Pulmonary artery endothelial cell (primary cell): ENCODE measurements at regions not wholly inside any gene's neighbourhood (a gene's known extent, or its start where the extent isn't known, plus 50 kb on each side); places are given as distances from the start of the nearest gene placed in this dataset.

ENCODE experiments used
- DNase-seq: peaks from one replicate; pipeline ENCODE4 v3.0.0-alpha.2; 2011; ENCODE audit warnings: low read depth, low spot score

GRCh38 chr6:163679753-163680152 is 265.2 kb downstream of the QKI start:
- DNase-seq: no peak

DNA sequence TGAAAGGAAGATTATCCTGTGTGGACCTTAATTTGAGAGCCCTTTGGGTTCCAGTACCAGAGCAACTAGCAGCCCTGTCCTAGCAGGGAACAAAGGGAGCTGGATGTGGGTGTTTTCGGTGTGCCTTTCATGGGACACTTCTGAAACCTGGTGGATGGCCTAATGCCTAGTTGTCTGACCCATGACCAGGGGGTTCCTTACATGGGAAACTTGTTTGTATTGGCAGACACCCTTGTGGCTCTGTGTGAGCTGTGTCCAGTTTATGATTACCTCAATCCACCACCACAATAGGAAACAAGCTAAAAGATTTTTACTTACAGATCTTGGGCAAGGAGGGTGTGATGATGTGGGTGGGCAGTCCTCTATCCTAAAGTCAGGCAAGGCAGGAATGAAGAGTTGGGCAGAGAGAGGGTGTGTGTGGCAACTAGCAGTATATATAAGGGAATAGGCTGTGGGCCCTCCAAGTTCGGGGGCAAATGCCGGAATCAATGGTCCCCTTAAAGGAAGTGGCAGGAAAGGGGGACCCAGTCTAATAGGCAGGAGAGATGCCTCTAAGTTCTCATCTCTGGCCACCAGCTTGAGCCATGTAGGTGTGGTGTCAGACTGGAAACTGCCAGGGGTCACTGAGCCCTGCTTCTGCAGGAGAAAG is 264.6 kb downstream of the QKI start:
- no peak for DNase-seq

GRCh38 chr6:163675611-163676010 is 261.1 kb downstream of the QKI start:
- no peak for DNase-seq

DNA sequence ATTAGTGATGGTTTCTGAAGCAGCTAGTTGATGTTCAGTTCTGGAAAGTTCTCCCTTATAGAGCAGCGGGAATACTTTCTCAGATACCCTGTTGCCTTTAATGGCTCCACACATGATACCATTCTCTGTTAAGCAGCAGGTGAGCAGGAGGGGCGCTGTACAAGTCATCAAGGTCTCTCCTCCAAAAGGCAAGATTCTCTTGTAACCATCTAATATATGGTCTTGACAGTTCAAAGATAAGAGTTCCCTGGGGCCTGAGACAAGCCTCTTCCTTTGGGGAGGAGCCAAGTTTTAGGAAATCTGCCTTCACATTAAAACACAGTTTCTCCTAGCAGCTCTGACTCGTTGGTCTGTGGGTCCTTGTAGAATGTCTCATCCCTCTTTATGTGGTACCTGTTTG is 258.2 kb downstream of the QKI start:
- DNase-seq: no peak

DNA sequence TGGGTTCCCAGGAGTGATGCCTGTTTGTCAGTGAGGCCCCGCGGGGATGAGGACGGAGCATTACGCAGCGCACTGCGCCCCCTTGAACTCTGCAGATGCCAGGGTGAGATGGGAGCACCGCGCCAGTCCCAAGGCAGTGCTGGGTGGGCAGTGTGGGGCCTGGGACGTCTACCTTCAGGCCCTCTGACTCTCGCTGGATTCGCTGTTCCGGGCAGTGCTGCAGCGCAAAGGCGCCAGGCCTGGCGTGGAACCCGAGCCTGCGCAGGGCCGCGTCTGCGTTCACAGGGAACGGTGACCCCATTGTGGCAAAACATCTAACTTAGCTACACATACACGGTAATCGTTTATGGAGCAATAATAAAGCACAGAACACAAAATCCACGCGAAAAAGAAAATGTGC is 257.3 kb downstream of the QKI start:
- DNase-seq: no peak

DNA sequence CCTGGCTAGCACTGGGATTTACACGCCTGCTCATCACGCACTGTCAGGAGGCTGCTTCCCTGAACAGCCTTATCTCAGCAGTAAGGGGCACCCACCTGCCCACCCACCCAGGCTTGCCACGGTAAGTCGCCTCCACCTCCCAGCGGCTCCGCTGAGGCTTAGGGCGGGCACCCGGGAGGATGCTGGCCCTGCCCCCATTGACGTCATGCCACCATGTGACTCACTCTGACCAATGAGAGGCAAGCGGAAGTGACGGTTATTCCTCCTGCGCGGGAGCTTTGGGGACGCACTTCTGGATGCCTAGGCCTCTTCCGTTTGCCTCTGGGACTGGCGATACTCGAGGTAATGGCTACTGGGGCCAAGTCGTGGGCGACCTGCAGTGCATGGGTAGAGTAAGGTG is 256.8 kb downstream of the QKI start:
- no peak for DNase-seq

DNA sequence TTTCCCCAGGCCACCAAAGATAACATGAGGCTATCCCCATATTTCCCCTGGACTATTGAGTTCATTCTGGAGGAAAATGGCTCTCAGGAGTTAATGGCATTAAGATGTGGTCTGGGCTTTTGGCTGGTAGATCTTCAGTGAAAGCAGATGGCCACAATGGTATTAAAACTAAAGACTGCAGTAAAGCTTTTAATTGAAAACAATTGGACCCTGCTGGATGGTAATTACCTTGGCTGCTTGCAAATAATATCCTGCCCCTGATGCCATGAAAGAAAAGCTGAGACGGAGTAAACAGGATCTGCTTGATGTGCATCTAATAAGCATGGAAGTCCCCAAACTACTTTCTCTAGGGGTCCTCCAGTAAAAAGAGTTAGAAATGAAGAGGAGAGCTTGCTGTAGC is 255.8 kb downstream of the QKI start:
- no peak for DNase-seq

DNA sequence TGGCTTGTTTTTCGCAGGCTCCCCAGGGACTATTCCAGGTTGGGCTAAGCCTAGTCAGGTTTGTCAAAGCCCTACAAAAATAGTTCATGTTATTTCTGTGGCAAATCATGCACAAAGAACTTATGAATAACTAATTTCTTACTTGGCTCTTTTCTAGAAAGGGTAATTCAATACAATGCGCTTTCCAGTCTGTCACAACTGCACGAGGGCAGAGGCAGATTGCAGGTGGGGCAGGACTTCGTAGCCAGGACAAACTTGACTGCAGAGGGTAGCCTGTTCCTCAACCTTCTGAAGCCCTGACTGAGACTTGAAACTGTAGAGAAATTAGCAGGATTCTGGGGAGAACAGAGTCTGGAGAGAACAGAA is 253.5 kb downstream of the QKI start:
- no peak for DNase-seq

DNA sequence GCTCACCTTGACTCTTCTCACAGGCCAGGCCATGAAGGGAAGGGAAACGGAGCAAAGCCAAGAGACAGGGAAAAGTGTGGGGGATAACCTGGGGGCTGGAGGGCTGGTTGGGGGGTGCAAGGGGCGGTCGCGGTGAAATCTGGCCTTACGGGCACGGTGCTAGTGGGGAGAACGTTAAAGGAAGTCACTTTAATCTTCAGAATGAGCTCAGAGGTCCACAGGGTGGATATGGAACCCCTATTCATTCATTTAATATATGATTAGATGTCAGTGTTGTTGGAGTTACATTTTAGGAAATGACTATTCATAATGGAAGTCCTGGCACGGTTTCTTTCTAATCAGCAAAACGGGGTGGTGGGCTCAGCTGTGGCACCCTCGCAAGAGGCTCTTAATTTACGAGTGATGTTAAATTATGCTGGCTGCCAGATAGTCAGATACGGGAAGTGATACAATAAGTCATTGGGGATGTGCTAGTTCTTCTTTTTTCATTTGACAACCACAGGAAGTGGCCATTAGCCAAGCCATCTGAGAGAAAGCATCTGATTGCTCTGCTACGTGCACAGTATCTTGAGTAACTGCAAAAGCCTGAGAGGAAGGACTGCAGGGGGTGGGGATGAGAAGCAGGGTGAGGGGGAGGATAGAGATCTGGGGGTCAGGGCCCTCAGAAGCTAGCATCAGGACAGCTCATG is 253.0 kb downstream of the QKI start:
- DNase-seq: no peak

DNA sequence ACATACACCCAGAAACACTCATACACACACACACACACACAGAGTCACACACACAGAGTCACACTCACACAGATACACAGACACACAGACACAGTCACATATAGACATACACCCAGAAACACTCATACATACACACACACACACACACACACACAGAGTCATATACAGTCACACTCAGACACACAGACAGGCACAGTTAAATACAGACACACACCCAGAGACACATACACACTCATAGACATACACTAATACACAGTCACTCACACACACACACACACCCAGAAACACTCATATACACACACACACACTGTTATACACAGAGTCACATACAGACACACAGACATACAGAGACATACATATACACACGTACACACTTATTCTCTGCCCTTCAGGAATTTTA is 250.9 kb downstream of the QKI start:
- no peak for DNase-seq

- no peak for DNase-seq
Observed at GRCh38 chr6:163663575-163663974, 249.1 kb downstream of the QKI start.

DNA sequence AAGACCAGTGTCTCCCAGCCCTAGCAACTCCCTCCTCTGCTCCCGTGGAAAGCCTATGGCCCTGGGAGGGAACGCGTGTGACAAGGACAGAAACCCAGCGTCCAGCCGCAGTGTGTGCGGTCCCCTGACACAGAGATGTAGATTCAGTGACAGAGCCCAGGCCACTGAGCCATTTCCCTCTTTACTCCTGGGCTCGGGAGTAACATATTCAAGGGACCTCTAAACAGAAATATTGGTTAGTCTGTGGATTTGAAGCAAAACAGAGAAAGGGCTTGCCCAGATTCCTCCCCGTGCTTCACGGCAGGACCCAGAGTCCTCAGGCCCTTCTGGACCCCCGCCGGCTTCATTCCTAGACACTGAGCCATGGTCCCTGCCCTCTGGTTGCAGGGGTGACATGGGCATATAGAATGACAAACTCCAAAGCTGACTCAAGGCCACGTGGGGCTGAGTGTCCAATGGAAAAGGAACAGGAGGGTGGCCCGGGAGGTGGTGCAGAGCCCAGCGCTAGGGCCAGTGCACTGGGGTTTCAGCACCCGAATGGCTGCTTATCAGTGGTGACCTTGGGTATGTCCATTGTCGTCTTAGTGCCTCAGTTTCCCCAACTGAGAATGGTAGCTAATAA is 248.2 kb downstream of the QKI start:
- DNase-seq: no peak

GRCh38 chr6:163661272-163661671 is 246.8 kb downstream of the QKI start:
- DNase-seq: no peak

DNA sequence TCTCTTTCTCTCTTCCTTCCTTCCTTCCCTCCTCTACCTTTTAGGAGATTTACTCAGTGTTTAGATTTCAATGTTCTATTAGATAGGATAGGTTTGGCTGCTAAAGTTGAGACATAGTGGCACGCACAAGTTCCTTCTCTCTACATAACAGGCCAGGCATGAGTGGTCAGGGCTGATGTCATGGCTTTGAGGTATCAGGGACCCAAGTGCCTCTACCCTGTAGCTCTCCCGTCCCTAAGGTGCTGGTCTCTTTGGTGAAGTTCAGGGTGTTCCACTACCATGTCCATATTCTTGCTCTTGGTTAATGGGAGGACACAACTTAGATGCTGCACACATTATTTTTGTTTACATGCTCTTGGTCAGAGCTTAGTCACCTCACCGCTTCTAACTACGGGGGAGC is 245.3 kb downstream of the QKI start:
- no peak for DNase-seq

GRCh38 chr6:163655217-163656121 is 241.0 kb downstream of the QKI start:
- no peak for DNase-seq

DNA sequence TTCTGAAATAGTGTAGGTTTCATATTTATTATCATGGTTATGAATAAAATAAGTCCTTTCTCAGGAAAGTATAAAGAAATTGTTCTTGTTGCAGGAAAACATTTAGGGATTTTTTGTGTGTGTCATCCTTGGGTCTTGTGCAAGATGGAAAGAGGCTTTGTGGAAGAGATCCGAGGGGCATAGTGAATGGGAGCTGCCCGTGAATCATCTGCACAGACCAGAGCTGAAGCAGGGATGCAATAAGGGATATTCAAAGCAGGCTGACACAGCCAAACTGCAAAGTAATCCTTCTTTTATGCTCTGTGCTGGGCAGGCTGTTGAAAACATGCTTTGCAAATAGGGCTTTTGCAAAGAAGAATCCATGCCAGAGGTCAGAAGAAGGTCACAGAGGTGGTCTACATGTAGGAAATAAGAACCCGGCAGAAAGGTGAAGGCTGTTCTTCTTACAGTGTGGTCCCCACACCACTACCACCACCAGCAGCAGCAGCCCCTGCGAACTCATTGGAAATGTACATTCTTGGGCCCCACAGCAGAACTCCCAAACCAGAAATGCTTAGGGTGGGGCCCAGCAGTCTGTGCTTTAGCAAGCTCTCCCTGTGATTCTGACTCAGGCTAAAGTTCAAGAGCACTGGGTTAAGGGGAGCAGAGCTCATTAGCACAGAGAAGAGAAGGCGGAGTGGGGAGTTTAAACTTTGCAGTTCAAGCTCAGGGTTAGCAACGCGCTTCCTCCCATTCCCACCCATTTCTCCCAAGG is 237.6 kb downstream of the QKI start:
- DNase-seq: no peak

DNA sequence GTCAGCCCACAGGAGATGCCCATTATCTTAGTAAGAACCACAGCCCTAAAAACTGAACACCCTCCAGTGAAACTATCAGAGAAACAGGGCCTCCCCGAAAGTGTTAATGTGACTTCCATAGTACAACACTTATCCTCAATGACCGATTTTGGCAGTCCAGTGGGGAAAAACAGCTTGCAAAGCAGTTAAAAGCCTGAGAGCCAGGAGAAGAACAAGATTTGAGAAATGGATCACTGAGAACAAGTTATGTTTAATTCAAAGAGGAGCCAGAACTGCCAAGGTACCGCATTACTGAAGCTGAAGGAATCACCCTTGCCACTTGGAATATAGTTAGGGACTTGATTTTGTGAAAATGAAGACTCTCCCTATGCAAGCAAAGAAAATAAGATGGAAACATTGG is 236.9 kb downstream of the QKI start:
- DNase-seq: no peak

DNA sequence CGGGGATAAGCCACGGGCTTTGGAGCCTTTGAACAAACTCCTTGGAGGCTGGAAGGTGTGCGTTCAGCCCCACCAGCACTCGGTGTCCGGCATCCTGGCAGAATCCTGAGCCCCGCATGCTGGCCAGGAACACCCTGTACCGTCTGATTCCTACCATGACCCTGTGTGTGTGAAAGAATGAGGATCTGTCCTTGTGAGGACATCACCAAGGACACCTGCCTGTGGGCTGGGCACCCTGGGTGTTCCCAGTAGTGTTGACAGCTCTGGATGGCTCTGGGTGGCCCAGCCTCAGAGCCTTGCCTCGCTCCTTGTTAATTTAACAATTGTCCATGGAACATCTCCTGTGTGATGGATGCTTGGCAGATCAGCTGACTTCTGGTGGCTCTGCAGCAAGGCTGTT is 234.3 kb downstream of the QKI start:
- DNase-seq: no peak

GRCh38 chr6:163647624-163648023 is 233.1 kb downstream of the QKI start:
- DNase-seq: no peak

GRCh38 chr6:163646866-163647265 is 232.3 kb downstream of the QKI start:
- no peak for DNase-seq

DNA sequence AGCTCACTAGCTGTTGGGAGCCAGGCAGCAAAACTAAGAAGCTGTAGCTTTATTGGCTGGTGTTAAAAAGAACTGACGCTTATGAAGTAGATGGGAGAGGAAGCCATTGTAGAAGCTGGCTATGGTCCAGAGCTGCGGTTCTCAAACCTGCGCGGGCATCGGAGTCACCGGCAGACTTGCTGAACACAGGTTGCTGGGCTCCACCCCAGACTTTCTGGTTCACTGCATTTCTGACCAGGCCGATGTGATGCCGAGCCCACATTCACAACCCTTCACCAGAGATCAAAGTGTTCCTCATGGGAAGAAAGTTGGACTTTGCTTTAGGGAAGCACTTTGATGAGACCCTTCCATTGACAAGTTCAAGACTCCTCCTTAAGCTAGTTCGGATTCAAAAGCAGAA is 231.6 kb downstream of the QKI start:
- DNase-seq: no peak
